Omental fat pad (tissue), 3 donors: ENCODE measurements at regions not wholly inside any gene's neighbourhood (a gene's known extent, or its start where the extent isn't known, plus 50 kb on each side); places are given as distances from the start of the nearest gene placed in this dataset.

Experiments used
- ATAC-seq: fragments of 150-250 bp; one replicate; pipeline ENCODE4 v1.9.1; 2016; ENCODE audit warnings: mild to moderate bottlenecking, moderate library complexity; ENCODE audit not compliant: low FRiP score
- DNase-seq: peaks from one replicate; pipeline ENCODE4 v3.0.0-alpha.2; 2019; ENCODE audit warnings: low spot score
- TF ChIP-seq, protein P1 (sequence below), 3 donors: fragments of 450-650 bp; IDR thresholded peaks; one replicate each; pipeline ENCODE4 v1.5.1; 2016 to 2017; ENCODE audit warnings: antibody characterized with exemption in 3 of 3, mild to moderate bottlenecking in 3 of 3, moderate library complexity in 2 of 3

DNA sequence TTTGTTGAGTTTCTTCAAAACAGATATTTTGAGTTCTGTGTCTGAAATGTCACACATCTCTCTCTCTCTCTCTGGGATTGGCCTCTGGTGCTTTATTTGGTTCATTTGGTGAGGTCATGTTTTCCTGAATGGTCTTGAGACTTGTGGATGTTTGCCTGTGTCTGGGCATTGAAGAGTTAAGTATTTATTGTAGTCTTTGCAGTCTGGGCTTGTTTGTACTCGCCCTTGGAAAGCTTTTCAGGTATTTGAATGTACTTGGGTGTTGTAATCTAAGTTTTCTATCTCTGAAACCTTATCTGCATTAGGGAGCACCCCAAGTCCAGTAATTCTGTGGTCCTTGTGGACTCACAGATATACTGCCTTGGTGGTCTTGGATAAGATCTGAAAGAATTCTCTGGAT, 106.7 kb upstream of the PRSS58 start:
- TF ChIP-seq, protein P1, sequence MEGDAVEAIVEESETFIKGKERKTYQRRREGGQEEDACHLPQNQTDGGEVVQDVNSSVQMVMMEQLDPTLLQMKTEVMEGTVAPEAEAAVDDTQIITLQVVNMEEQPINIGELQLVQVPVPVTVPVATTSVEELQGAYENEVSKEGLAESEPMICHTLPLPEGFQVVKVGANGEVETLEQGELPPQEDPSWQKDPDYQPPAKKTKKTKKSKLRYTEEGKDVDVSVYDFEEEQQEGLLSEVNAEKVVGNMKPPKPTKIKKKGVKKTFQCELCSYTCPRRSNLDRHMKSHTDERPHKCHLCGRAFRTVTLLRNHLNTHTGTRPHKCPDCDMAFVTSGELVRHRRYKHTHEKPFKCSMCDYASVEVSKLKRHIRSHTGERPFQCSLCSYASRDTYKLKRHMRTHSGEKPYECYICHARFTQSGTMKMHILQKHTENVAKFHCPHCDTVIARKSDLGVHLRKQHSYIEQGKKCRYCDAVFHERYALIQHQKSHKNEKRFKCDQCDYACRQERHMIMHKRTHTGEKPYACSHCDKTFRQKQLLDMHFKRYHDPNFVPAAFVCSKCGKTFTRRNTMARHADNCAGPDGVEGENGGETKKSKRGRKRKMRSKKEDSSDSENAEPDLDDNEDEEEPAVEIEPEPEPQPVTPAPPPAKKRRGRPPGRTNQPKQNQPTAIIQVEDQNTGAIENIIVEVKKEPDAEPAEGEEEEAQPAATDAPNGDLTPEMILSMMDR (IDR thresholded peaks at IDR 0.05), result no peak
- DNase-seq, result no peak
- no peak for ATAC-seq

DNA sequence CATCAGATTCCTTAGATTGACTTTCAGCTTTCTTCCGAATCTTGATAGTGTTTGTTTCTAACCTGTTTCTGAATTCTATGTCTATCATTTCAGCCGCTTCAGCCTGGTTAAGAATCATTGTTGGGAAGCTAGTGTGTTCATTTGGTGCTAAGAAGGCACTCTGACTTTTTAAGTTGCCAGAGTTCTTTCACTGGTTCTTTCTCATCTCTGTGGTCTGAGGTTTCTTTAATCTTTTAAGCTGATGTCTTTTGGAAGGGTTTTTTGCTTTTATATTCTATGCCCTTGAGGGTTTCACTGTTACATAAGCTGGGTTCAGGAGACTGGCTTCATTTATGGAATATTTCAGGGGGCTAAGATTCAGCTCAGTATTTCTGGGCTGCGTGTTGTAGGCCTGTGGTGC, 104.5 kb upstream of the PRSS58 start:
- no peak for DNase-seq
- TF ChIP-seq, protein P1 (IDR thresholded peaks at IDR 0.05), result no peak
- ATAC-seq, result no peak

- ATAC-seq, result no peak
- DNase-seq, result no peak
- TF ChIP-seq, protein P1 (IDR thresholded peaks at IDR 0.05), result no peak
Observed at GRCh38 chr7:142359694-142360279, 101.9 kb upstream of the PRSS58 start.

DNA sequence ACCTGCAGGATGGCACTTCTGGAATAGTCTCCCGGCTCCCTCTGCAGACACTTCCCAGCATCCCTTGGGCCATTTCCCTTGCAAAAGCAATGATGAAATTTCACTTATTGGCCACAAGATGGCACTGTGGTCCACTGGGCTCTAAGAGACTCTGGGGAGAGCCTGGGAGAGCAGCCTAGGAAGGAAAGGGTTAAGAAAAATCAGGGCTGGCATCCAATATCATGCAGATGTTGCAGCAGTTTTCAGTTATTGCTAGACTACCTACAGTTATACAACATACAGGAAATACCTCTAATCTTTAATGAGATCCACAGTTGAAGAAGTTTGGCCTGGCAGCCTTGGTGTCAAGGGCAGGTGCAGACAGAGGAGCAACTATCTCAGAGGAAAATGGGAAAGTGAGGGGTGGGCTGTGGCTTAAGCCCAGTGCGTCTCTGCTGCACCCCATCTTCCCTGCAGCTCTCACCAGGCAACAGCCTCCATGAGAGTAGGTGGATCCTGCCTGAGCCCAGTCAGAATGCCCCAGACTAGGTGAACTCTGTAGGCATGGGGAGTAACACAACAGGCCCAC, 100.2 kb upstream of the PRSS58 start:
- ATAC-seq (no peak), DNase-seq (no peak)
- TF ChIP-seq, protein P1 (IDR thresholded peaks at IDR 0.05), result no peak

- no peak for DNase-seq
- TF ChIP-seq, protein P1 (IDR thresholded peaks at IDR 0.05), result no peak
- ATAC-seq, result no peak
Observed at GRCh38 chr7:142356166-142356565, 98.3 kb upstream of the PRSS58 start.

- TF ChIP-seq, protein P1 (IDR thresholded peaks at IDR 0.05), result no peak
- ATAC-seq (no peak), DNase-seq (no peak)
Observed at GRCh38 chr7:142355328-142355727, 97.5 kb upstream of the PRSS58 start.
